ENCODE measurements at regions not wholly inside any gene's neighbourhood (a gene's known extent, or its start where the extent isn't known, plus 50 kb on each side); places are given as distances from the start of the nearest gene placed in this dataset.

GRCh38 chr12:126483145-126484068 is 1418.2 kb downstream of the AACS start:
- TF ChIP-seq CTCF (conservative IDR thresholded peaks at IDR 0.05): no peak
- no peak for TF ChIP-seq EZH2 (IDR thresholded peaks at IDR 0.05; ENCODE audit: low read depth)
